ENCODE measurements at regions not wholly inside any gene's neighbourhood (a gene's known extent, or its start where the extent isn't known, plus 50 kb on each side); places are given as distances from the start of the nearest gene placed in this dataset.

DNA sequence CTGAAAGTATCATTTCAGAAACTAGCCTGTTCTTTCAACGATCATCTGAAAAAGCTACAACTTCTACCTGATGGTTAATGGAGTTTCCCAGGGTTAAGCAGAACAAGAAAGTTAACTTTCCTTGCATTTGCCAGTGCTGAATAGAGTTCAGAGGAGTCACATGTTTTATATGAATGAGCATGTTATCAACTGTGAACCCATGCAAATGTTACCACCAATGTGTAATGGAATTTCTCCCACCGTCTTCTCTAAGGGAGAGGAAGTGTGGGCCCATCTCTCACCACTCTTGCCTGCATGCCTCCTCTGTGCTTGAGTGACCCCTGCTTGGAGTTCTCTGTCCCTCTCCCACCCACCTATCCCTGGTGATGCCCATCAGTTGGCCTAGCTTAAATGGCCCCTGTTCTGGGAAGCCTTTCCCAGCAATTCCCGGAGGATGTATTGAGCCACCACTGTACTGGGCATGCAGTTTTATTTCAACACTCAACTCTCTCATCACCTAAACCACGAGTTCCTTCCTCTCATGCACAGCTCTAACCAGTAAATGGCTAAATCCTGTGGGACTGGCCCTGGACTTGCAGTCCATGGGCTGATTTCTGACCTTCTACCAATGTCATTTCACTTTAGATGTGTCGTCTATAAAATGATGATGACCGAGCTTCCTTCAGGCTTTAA lies 159.8 kb downstream of the RPAP3 start:
- Histone ChIP-seq H3K4me1 (ENCODE audit: control insufficient read depth, insufficient read depth, low read length, poor library complexity, severe bottlenecking) (no peaks in the 10 kb centered on the region), H3K36me3 (ENCODE audit: control insufficient read depth, insufficient read depth, low read length) (no peaks in the 10 kb centered on the region), H3K4me3 (ENCODE audit: extremely low read depth, insufficient read depth, low read length, poor library complexity, severe bottlenecking) (no peak overlapping the region), H3K27ac (ENCODE audit: low read depth, low read length, severe bottlenecking) (no peak overlapping the region), H3K9me3 (ENCODE audit: control insufficient read depth, low read length) (no peaks in the 10 kb centered on the region)
- 79 to 87% methylated on average over 3 to 5 of the region's 6 CpGs for WGBS, 2 experiments (ENCODE audit: insufficient coverage in 2 of 2)

DNA sequence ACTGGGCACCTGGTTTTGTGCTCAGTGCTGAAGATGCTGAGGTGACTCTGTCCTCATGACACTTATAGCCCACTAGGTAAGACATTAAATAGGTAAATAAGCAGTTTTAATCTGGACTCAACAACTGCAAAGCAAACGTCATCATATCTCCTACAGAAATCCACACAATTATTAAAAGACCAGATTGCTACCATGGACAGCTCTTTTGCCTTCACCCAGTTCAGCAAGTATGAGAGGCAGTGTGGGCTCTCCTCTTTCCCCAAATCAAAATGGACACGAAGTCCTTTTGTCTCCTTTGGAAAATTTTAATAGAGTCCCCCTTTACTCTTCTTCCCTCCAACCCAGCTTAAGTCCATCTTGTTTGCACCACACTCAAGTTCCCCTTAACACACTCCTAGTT lies 171.1 kb downstream of the RPAP3 start:
- WGBS, 2 experiments (ENCODE audit: insufficient coverage in 2 of 2), result 22 to 45% methylated on average over 1 to 2 of the region's 2 CpGs
- Histone ChIP-seq H3K27ac (ENCODE audit: low read depth, low read length, severe bottlenecking) (no peak overlapping the region), H3K4me1 (ENCODE audit: control insufficient read depth, insufficient read depth, low read length, poor library complexity, severe bottlenecking) (no peaks in the 10 kb centered on the region), H3K4me3 (ENCODE audit: extremely low read depth, insufficient read depth, low read length, poor library complexity, severe bottlenecking) (no peak overlapping the region), H3K9me3 (ENCODE audit: control insufficient read depth, low read length) (no peaks in the 10 kb centered on the region), H3K36me3 (ENCODE audit: control insufficient read depth, insufficient read depth, low read length) (no peaks in the 10 kb centered on the region)

DNA sequence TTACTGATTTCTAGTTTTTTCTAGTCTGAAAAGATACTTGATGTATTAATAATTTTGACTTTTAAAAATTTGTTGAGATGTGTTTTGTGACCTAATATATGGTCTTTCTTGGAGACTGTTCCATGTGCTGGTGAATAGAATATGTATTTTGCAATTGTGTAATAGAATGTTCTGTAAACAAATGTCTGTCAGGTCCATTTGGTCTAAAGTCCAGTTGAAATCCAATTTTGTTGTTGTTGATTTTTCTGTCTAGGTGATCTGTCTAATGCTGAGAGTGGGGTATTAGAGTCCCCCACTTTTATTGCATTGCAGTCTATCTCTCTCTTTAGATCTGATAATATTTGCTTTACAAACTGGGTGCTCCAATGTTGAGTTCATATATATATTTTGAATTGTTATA lies 175.8 kb downstream of the RPAP3 start:
- no peaks in the 10 kb centered on the region for H3K9me3 ChIP-seq (ENCODE audit: control insufficient read depth, low read length)
- no peaks in the 10 kb centered on the region for H3K4me1 ChIP-seq (ENCODE audit: control insufficient read depth, insufficient read depth, low read length, poor library complexity, severe bottlenecking)

DNA sequence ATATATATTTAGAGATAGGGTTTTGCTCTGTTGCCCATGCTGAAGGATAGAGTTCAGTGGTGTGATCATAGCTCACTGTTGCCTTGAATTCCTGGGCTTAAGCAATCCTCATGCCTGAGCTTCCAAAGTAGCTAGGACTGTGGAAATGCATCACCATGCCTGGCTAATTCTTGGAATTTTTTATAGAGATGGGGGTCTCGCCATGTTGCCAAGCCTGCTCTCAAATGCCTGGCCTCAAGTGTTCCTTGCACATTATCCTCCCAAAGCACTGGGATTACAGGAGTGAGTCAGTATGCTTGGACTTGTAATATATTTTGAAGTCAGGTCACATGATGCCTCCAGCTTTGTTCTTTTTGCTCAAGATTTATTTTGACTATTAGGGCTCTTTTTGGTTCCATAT lies 178.0 kb downstream of the RPAP3 start:
- no peak overlapping the region for H3K27ac ChIP-seq (ENCODE audit: low read depth, low read length, severe bottlenecking)
- no peaks in the 10 kb centered on the region for H3K4me1 ChIP-seq (ENCODE audit: control insufficient read depth, insufficient read depth, low read length, poor library complexity, severe bottlenecking)
- H3K36me3 ChIP-seq (ENCODE audit: control insufficient read depth, insufficient read depth, low read length), result no peaks in the 10 kb centered on the region
- H3K9me3 ChIP-seq (ENCODE audit: control insufficient read depth, low read length), result no peaks in the 10 kb centered on the region
- no CpG with 5 or more reads among the region's 1 CpG for WGBS, 2 experiments (ENCODE audit: insufficient coverage in 2 of 2)
- H3K4me3 ChIP-seq (ENCODE audit: extremely low read depth, insufficient read depth, low read length, poor library complexity, severe bottlenecking), result no peak overlapping the region

More for the DNA sequence above, 175.8 kb downstream of the RPAP3 start:
- no peak overlapping the region for H3K27ac ChIP-seq (ENCODE audit: low read depth, low read length, severe bottlenecking)
- H3K36me3 ChIP-seq (ENCODE audit: control insufficient read depth, insufficient read depth, low read length), result no peaks in the 10 kb centered on the region
- H3K4me3 ChIP-seq (ENCODE audit: extremely low read depth, insufficient read depth, low read length, poor library complexity, severe bottlenecking), result no peak overlapping the region

DNA sequence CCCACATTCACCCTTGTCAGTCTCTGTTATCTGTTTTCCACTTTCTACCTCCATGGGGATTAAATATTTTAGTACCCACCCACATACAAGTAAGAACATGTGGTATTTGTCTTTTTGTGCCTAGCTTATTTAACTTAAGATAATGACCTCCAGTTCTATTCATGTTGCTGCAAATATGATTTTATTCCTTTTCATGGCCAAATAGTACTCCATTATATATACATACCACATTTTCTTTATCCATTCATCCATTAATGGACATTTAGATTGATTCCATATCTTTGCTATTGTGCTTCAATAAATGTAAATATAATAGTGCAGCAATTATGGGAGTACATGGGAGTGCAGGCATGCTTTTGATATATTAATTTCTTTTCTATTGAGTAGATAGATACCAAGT lies 185.8 kb downstream of the RPAP3 start:
- Histone ChIP-seq H3K4me3 (ENCODE audit: extremely low read depth, insufficient read depth, low read length, poor library complexity, severe bottlenecking) (no peak overlapping the region), H3K9me3 (ENCODE audit: control insufficient read depth, low read length) (peaks cover 24% of the 10 kb centered on the region), H3K4me1 (ENCODE audit: control insufficient read depth, insufficient read depth, low read length, poor library complexity, severe bottlenecking) (no peaks in the 10 kb centered on the region), H3K36me3 (ENCODE audit: control insufficient read depth, insufficient read depth, low read length) (no peaks in the 10 kb centered on the region), H3K27ac (ENCODE audit: low read depth, low read length, severe bottlenecking) (no peak overlapping the region)

DNA sequence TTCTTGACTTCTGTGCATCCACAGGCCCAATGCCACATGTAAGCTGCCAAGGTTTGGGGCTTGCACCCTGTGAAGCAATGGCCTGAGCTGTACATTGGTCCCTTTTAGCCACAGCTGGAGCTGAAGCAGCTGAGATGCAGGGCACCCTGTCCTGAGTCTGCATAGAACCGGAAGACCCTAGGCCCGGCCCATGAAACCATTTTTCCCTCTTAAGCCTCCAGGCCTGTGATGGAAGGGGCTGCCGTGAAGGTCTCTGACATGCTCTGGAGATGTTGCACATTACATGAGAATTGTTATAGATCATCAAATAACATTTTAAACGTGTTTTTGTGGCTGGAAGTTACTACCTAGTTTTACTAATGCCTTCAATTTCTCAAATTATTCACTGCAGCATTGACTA lies 188.7 kb downstream of the RPAP3 start:
- no peak overlapping the region for H3K27ac ChIP-seq (ENCODE audit: low read depth, low read length, severe bottlenecking)
- no peak overlapping the region for H3K4me3 ChIP-seq (ENCODE audit: extremely low read depth, insufficient read depth, low read length, poor library complexity, severe bottlenecking)
- no peaks in the 10 kb centered on the region for H3K36me3 ChIP-seq (ENCODE audit: control insufficient read depth, insufficient read depth, low read length)
- H3K9me3 ChIP-seq (ENCODE audit: control insufficient read depth, low read length), result peaks cover 36% of the 10 kb centered on the region
- WGBS, 2 experiments (ENCODE audit: insufficient coverage in 2 of 2), result 80 to 94% methylated on average over 1 to 3 of the region's 4 CpGs
- H3K4me1 ChIP-seq (ENCODE audit: control insufficient read depth, insufficient read depth, low read length, poor library complexity, severe bottlenecking), result no peaks in the 10 kb centered on the region

DNA sequence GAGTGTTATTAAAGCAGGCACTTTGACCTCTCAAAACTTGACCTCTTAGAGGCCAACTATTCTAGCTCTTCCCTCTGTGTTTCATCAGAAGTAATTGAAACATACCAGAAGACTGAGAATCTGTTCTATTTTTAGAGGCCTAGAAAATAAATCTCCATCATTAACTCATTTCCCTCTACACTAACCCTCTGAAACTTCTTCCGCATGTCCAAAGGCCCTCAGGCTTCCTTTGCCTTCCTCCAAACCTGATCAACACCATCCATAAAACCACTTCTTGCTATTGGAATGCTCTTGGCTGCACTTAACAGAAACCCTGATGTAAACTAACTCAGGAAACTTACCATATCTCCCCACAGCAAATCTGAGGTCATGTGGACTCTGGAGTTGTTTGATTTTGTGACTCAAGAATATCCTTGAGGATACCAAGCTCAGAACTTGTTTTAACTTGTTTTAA lies 196.4 kb downstream of the RPAP3 start:
- Histone ChIP-seq H3K27ac (ENCODE audit: low read depth, low read length, severe bottlenecking) (peak overlapping the region; percentile 76), H3K4me1 (ENCODE audit: control insufficient read depth, insufficient read depth, low read length, poor library complexity, severe bottlenecking) (no peaks in the 10 kb centered on the region), H3K36me3 (ENCODE audit: control insufficient read depth, insufficient read depth, low read length) (no peaks in the 10 kb centered on the region), H3K9me3 (ENCODE audit: control insufficient read depth, low read length) (peaks cover 6% of the 10 kb centered on the region), H3K4me3 (ENCODE audit: extremely low read depth, insufficient read depth, low read length, poor library complexity, severe bottlenecking) (no peak overlapping the region)
- WGBS, 2 experiments (ENCODE audit: insufficient coverage in 2 of 2), result 88 to 100% methylated on average over 1 of the region's 1 CpG

DNA sequence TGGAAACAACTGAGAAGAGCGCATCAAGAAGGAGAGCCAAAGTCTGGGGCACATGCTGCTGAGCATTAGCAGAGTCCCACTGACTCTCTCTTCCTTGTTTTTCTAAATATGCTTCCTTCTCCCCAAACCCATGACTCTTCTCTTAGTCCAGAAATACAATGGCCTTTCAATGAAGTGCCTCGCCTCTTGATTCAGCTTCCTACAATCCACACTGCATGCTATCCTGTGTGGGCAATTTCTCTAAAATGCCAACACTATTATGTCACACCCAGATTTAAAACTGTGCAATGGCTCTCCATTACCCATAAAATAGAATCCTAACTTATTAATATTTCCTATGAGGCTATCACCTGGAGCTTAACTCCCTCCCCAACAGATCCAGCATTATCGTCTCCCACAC lies 198.6 kb downstream of the RPAP3 start:
- Histone ChIP-seq H3K4me3 (ENCODE audit: extremely low read depth, insufficient read depth, low read length, poor library complexity, severe bottlenecking) (no peak overlapping the region), H3K36me3 (ENCODE audit: control insufficient read depth, insufficient read depth, low read length) (no peaks in the 10 kb centered on the region), H3K27ac (ENCODE audit: low read depth, low read length, severe bottlenecking) (no peak overlapping the region), H3K9me3 (ENCODE audit: control insufficient read depth, low read length) (no peaks in the 10 kb centered on the region), H3K4me1 (ENCODE audit: control insufficient read depth, insufficient read depth, low read length, poor library complexity, severe bottlenecking) (no peaks in the 10 kb centered on the region)
- WGBS, 2 experiments (ENCODE audit: insufficient coverage in 2 of 2), result 93 to 100% methylated on average over 3 of the region's 3 CpGs

DNA sequence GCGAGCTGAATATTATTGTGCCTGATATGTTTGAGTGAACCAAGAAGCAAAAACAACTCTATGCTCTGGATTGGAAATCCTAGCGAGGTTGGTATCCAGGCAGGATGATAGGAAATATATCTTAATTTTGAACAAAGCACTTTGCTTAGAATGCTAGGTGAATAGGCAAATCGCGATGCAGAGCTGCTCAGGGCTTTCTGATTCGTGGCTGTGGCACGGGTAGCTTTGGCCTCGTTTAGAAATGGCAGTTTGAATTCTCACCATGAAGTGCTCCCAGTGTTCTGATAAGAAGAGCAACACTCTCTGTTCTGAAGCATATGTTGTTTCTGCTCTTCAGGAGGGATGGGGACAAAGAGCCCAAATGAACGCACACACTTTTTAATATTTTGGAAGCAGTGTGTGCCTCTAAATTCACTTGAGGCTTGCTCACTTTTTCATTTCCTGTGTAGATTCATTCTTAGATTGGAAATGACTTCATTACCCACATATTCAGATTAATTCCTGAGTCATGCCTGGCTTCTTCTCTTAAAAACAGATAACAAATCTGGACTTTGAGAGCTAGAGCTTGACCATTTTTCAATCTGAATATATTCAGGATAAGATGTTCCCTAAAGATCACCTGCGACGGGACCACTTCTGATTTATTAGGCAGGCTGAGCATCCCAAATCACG lies 200.9 kb downstream of the RPAP3 start:
- Histone ChIP-seq H3K27ac (ENCODE audit: low read depth, low read length, severe bottlenecking) (no peak overlapping the region), H3K4me3 (ENCODE audit: extremely low read depth, insufficient read depth, low read length, poor library complexity, severe bottlenecking) (no peak overlapping the region)

DNA sequence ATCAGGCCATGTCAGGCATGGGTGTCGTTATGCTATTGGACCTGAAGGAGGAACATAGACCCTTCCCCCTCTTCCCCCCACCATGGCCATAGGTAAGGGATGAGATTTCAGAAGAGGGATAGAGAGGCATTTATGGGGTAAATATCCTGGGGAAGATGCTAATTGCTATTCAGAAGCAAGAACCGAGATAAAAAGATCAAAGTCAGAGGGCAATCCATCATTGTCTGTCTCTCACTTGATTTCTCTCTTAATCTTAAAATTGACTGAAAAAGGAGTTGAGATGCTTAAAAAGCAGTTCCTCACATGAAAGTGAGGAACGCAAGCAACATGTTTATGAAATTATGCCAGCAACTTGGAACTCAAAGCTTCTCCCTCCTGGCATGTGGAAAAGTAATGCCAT lies 212.0 kb downstream of the RPAP3 start:
- H3K36me3 ChIP-seq (ENCODE audit: control insufficient read depth, insufficient read depth, low read length), result no peaks in the 10 kb centered on the region
- H3K4me3 ChIP-seq (ENCODE audit: extremely low read depth, insufficient read depth, low read length, poor library complexity, severe bottlenecking), result no peak overlapping the region
- no peaks in the 10 kb centered on the region for H3K4me1 ChIP-seq (ENCODE audit: control insufficient read depth, insufficient read depth, low read length, poor library complexity, severe bottlenecking)
- H3K9me3 ChIP-seq (ENCODE audit: control insufficient read depth, low read length), result no peaks in the 10 kb centered on the region
- no peak overlapping the region for H3K27ac ChIP-seq (ENCODE audit: low read depth, low read length, severe bottlenecking)
- 89% methylated on average over 2 of the region's 3 CpGs; no CpG with 5 or more reads in 1 of the 2 experiments for WGBS, 2 experiments (ENCODE audit: insufficient coverage in 2 of 2)

More for the DNA sequence above, 200.9 kb downstream of the RPAP3 start:
- Histone ChIP-seq H3K36me3 (ENCODE audit: control insufficient read depth, insufficient read depth, low read length) (no peaks in the 10 kb centered on the region), H3K4me1 (ENCODE audit: control insufficient read depth, insufficient read depth, low read length, poor library complexity, severe bottlenecking) (no peaks in the 10 kb centered on the region), H3K9me3 (ENCODE audit: control insufficient read depth, low read length) (no peaks in the 10 kb centered on the region)
- 92% methylated on average over 9 to 10 of the region's 11 CpGs for WGBS, 2 experiments (ENCODE audit: insufficient coverage in 2 of 2)
